Mammary epithelial cell (primary cell): ENCODE measurements at regions not wholly inside any gene's neighbourhood (a gene's known extent, or its start where the extent isn't known, plus 50 kb on each side); places are given as distances from the start of the nearest gene placed in this dataset.

ENCODE experiments used
- CTCF ChIP-seq, 2 donors: IDR thresholded peaks in 1 of 2; conservative IDR thresholded peaks in 1 of 2; 2 replicates each; pipeline ENCODE4 v1.5.1; 2011 to 2012; ENCODE audit warnings: inconsistent platforms in 2 of 2, low read length in 2 of 2, mild to moderate bottlenecking in 2 of 2, control low read depth in 1 of 2, low read depth in 1 of 2; ENCODE audit not compliant: insufficient read depth in 1 of 2; ENCODE audit errors: extremely low read depth in 1 of 2
- EZH2 ChIP-seq: IDR thresholded peaks from 2 replicates; pipeline ENCODE4 v1.6.1; 2012; ENCODE audit warnings: low read length, inconsistent platforms, borderline replicate concordance

- TF ChIP-seq CTCF (conservative IDR thresholded peaks at IDR 0.05 in 1 of 2, IDR thresholded peaks at IDR 0.05 in 1 of 2; ENCODE audit: extremely low read depth in 1 of 2, insufficient read depth in 1 of 2, low read depth in 1 of 2, low read length in 2 of 2) (no peak), EZH2 (no peak)
These were observed 197.6 kb upstream of the SRRM4 start for GRCh38 chr12:118783703-118784102.
